ENCODE measurements at regions not wholly inside any gene's neighbourhood (a gene's known extent, or its start where the extent isn't known, plus 50 kb on each side); places are given as distances from the start of the nearest gene placed in this dataset.

DNA sequence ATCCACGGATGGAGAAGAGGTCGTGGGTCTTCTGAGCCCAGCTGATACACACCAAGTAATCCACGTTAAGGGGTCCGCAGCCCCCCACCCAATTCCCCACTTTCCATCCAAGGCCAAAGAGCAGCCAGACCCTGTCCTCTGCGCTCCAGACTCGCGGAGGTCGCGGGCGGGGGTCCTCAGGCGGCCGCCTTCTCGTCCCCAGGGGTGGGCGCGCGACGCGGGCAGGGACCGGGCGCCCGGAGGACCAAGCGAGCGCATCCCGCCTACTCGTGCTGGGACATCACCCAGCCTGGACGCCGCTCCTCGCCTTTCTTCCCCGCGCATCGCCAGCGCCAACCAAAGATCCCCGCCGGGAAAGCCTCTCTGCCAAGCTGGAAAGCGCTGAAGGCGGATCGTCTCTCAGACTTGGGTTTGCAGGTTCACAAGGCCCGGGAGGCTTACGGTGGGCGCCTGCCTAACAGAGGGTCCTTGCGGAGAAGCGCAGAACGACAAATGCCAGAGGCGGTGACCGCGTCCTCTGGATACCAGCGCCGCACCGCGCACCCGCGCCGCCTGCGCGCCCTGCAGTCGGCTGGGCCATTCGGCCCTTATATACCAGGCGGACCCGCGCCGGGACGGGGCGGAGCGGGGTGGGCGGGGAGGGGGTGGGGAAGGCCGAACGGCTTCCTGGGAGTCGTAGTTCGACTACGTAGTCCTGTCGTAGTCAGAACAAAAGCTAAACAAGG is 471.6 kb downstream of the SOX9 start:
- TF ChIP-seq, protein P1, sequence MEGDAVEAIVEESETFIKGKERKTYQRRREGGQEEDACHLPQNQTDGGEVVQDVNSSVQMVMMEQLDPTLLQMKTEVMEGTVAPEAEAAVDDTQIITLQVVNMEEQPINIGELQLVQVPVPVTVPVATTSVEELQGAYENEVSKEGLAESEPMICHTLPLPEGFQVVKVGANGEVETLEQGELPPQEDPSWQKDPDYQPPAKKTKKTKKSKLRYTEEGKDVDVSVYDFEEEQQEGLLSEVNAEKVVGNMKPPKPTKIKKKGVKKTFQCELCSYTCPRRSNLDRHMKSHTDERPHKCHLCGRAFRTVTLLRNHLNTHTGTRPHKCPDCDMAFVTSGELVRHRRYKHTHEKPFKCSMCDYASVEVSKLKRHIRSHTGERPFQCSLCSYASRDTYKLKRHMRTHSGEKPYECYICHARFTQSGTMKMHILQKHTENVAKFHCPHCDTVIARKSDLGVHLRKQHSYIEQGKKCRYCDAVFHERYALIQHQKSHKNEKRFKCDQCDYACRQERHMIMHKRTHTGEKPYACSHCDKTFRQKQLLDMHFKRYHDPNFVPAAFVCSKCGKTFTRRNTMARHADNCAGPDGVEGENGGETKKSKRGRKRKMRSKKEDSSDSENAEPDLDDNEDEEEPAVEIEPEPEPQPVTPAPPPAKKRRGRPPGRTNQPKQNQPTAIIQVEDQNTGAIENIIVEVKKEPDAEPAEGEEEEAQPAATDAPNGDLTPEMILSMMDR (conservative IDR thresholded peaks at IDR 0.05; ENCODE audit: low read depth, low read length) = no peak
- TF ChIP-seq EZH2 (IDR thresholded peaks at IDR 0.05; ENCODE audit: low read length, unreplicated experiment) (no peak), EZH2phosphoT487 (IDR thresholded peaks at IDR 0.05; ENCODE audit: borderline replicate concordance, low read length) (no peak)

Data from PC-3 (cell line).